Omental fat pad (tissue), 3 donors: ENCODE measurements at regions not wholly inside any gene's neighbourhood (a gene's known extent, or its start where the extent isn't known, plus 50 kb on each side); places are given as distances from the start of the nearest gene placed in this dataset.
"Not testable (repeated sequence)": the region's sequence is repeated elsewhere in the genome, so short reads cannot be mapped to it uniquely, and the experiment has no call there.

Experiments
- ATAC-seq: fragments of 150-250 bp; one replicate; pipeline ENCODE4 v1.9.1; 2016; ENCODE audit warnings: mild to moderate bottlenecking, moderate library complexity; ENCODE audit not compliant: low FRiP score
- DNase-seq: peaks from one replicate; pipeline ENCODE4 v3.0.0-alpha.2; 2019; ENCODE audit warnings: low spot score
- CTCF ChIP-seq, 3 donors: fragments of 450-650 bp; IDR thresholded peaks; one replicate each; pipeline ENCODE4 v1.5.1; 2016 to 2017; ENCODE audit warnings: antibody characterized with exemption in 3 of 3, mild to moderate bottlenecking in 3 of 3, moderate library complexity in 2 of 3

GRCh38 chr20:2223558-2224367 is 72.0 kb upstream of the TGM3 start:
- ATAC-seq = no peak
- no peak for TF ChIP-seq CTCF (IDR thresholded peaks at IDR 0.05)
- DNase-seq = no peak

- no peak for TF ChIP-seq CTCF (IDR thresholded peaks at IDR 0.05)
- no peak for DNase-seq
Observed at GRCh38 chr20:2224368-2224639, 71.5 kb upstream of the TGM3 start.

GRCh38 chr20:2227285-2227684 is 68.5 kb upstream of the TGM3 start:
- DNase-seq, ATAC-seq: not testable (repeated sequence)

More at GRCh38 chr20:2224368-2224639, 71.5 kb upstream of the TGM3 start:
- ATAC-seq = no peak

- DNase-seq (no peak), ATAC-seq (no peak)
- no peak for TF ChIP-seq CTCF (IDR thresholded peaks at IDR 0.05)
Observed at GRCh38 chr20:2227861-2228260, 67.9 kb upstream of the TGM3 start.

- ATAC-seq = no peak
- no peak for DNase-seq
- no peak for TF ChIP-seq CTCF (IDR thresholded peaks at IDR 0.05)
Observed at GRCh38 chr20:2228926-2229325, 66.9 kb upstream of the TGM3 start.

- no peak for TF ChIP-seq CTCF (IDR thresholded peaks at IDR 0.05)
- DNase-seq = no peak
- no peak for ATAC-seq
Observed at GRCh38 chr20:2230726-2231488, 64.9 kb upstream of the TGM3 start.

- no peak for ATAC-seq
Observed at GRCh38 chr20:2231701-2232100, 64.1 kb upstream of the TGM3 start.

More at GRCh38 chr20:2231701-2232100, 64.1 kb upstream of the TGM3 start:
- no peak for DNase-seq
- no peak for TF ChIP-seq CTCF (IDR thresholded peaks at IDR 0.05)
